AG04450 (cell line): ENCODE measurements at regions not wholly inside any gene's neighbourhood (a gene's known extent, or its start where the extent isn't known, plus 50 kb on each side); places are given as distances from the start of the nearest gene placed in this dataset.
"Not testable (repeated sequence)": the region's sequence is repeated elsewhere in the genome, so short reads cannot be mapped to it uniquely, and the experiment has no call there.

Experiments used
- CTCF ChIA-PET: fragments of 300-600, 350-600 bp; formaldehyde crosslinking; extraction: SDS; loops from one replicate; lab custom pipeline; 2022; ENCODE audit warnings: antibody characterized with exemption, inconsistent platforms; lab: Charles Lee
- POLR2A ChIA-PET: fragments of 350-600 bp; formaldehyde crosslinking; extraction: SDS; loops from one replicate; lab custom pipeline; 2021; ENCODE audit warnings: antibody characterized with exemption, inconsistent platforms; lab: Yijun Ruan, JAX
- DNase-seq: peaks from one replicate; pipeline ENCODE4 v3.0.0-alpha.2; 2011; ENCODE audit warnings: low read depth, low spot score
- H3K27ac ChIP-seq: one replicate; pipeline ENCODE4 v1.5.1; 2012; ENCODE audit warnings: low read depth, low read length, control low read depth
- H3K27me3 ChIP-seq: one replicate; pipeline ENCODE4 v1.6.0; 2012; ENCODE audit warnings: low read length; ENCODE audit not compliant: control insufficient read depth, insufficient read depth
- H3K4me3 ChIP-seq: 2 replicates; pipeline ENCODE4 v1.5.1; 2011; ENCODE audit warnings: mild to moderate bottlenecking, low read depth, low read length, control low read depth
- H3K9me3 ChIP-seq: 2 replicates; pipeline ENCODE4 v1.5.1; 2012; ENCODE audit warnings: low read length; ENCODE audit not compliant: control insufficient read depth, insufficient read depth
- TF ChIP-seq, protein P1 (sequence below): IDR thresholded peaks from 2 replicates; pipeline ENCODE4 v1.5.1; 2011; ENCODE audit warnings: low read depth, low read length, control low read depth, inconsistent platforms

GRCh38 chr6:96704713-96705112 is 132.6 kb downstream of the GPR63 start:
- CTCF ChIA-PET = no interaction called here
- H3K9me3 ChIP-seq = no peaks in the 10 kb centered on the region
- POLR2A ChIA-PET = no interaction called here
- H3K27ac ChIP-seq = no peak overlapping the region
- no peak overlapping the region for H3K4me3 ChIP-seq
- no peak for DNase-seq
- TF ChIP-seq, protein P1, sequence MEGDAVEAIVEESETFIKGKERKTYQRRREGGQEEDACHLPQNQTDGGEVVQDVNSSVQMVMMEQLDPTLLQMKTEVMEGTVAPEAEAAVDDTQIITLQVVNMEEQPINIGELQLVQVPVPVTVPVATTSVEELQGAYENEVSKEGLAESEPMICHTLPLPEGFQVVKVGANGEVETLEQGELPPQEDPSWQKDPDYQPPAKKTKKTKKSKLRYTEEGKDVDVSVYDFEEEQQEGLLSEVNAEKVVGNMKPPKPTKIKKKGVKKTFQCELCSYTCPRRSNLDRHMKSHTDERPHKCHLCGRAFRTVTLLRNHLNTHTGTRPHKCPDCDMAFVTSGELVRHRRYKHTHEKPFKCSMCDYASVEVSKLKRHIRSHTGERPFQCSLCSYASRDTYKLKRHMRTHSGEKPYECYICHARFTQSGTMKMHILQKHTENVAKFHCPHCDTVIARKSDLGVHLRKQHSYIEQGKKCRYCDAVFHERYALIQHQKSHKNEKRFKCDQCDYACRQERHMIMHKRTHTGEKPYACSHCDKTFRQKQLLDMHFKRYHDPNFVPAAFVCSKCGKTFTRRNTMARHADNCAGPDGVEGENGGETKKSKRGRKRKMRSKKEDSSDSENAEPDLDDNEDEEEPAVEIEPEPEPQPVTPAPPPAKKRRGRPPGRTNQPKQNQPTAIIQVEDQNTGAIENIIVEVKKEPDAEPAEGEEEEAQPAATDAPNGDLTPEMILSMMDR = no peak
- H3K27me3 ChIP-seq = no peaks in the 10 kb centered on the region

DNA sequence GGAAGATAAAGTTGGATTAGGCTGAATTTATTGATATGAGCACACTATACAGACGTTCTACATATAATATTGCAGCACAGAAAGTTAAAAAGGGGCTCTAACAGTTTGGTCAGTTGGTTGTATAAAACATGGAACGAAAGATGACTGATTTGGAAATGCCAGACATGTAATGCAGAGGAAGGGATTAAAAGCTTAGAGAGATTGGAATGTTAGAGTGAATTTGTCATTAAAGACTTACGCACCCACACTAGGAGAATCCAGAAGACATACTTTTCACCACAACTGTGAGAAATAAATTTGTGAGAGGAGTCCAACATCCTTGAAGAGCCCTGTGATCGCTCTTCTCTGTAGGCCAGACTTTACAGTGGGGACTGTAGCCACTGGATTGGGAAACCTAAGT is 134.7 kb downstream of the GPR63 start:
- Histone ChIP-seq H3K27ac (no peak overlapping the region), H3K9me3 (no peaks in the 10 kb centered on the region), H3K27me3 (no peaks in the 10 kb centered on the region), H3K4me3 (no peak overlapping the region)
- ChIA-PET POLR2A (no interaction called here), CTCF (interaction anchor here (0.6 to 0.9 kb wide), 2 partner anchors 76 to 196 kb away, joined by 3 read pairs; no protein-coding TSS in a partner anchor)
- TF ChIP-seq, protein P1 = no peak
- DNase-seq = no peak

DNA sequence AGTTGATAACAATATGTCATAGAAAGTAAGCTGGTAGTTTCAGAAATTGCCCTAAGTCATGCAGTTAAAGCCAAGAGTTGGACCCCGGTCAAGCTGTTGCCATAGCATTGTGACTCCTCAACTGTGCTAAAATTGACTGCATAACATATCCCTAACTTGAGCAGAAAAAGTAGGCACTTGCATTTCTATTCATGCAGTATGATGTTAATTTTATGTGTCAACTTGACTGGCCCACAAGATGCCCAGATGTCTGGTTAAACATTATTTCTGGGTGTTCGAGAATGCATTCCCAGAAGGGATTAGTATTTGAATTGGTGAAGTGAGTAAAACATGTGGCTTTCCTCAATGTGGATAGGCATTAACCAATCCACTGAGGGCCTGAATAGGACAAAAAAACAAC is 136.4 kb downstream of the GPR63 start:
- TF ChIP-seq, protein P1 = no peak
- no peak overlapping the region for H3K27ac ChIP-seq
- no peaks in the 10 kb centered on the region for H3K9me3 ChIP-seq
- CTCF ChIA-PET = no interaction called here
- DNase-seq = no peak
- POLR2A ChIA-PET = no interaction called here
- no peaks in the 10 kb centered on the region for H3K27me3 ChIP-seq
- no peak overlapping the region for H3K4me3 ChIP-seq

DNA sequence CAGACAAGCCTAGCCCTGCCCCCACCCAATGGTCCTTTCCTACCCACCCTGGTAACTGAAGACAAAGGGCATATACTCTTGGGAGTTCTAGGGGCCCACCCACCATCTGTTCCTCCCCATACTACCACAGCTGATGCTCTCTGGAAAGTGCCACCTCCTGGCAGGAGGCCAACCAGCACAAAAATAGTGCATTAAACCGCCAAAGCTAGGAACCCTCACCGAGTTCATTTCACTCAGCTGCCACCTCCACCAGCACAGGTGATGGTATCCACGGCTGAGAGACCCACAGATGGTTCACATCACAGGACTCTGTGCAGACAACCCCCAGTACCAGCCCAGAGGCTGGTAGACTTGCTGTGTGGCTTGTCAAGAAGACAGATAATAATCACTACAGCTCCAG is 131.5 kb downstream of the FHL5 start:
- H3K27me3 ChIP-seq, H3K27ac ChIP-seq, H3K9me3 ChIP-seq, DNase-seq, H3K4me3 ChIP-seq, CTCF ChIA-PET: not testable (repeated sequence)
- POLR2A ChIA-PET = interaction anchor here (0.5 kb wide), 1 partner anchor 48 kb away, joined by 3 read pairs; no protein-coding TSS in a partner anchor

- ChIA-PET CTCF (no interaction called here), POLR2A (no interaction called here)
- Histone ChIP-seq H3K9me3 (no peaks in the 10 kb centered on the region), H3K27me3 (no peaks in the 10 kb centered on the region), H3K27ac (no peak overlapping the region), H3K4me3 (no peak overlapping the region)
- TF ChIP-seq, protein P1 = no peak
- DNase-seq = no peak
Observed at GRCh38 chr6:96687121-96687520, 124.2 kb downstream of the FHL5 start.

- Histone ChIP-seq H3K27ac (no peak overlapping the region), H3K27me3 (no peaks in the 10 kb centered on the region), H3K4me3 (no peak overlapping the region), H3K9me3 (no peaks in the 10 kb centered on the region)
- ChIA-PET POLR2A (no interaction called here), CTCF (no interaction called here)
- no peak for DNase-seq
- TF ChIP-seq, protein P1 = no peak
Observed at GRCh38 chr6:96685702-96686101, 122.8 kb downstream of the FHL5 start.
